HEK293 (cell line): ENCODE measurements at regions not wholly inside any gene's neighbourhood (a gene's known extent, or its start where the extent isn't known, plus 50 kb on each side); places are given as distances from the start of the nearest gene placed in this dataset.

Source experiments
- CTCF ChIA-PET: fragments of 350-600 bp; formaldehyde crosslinking; extraction: SDS; loops from one replicate; lab custom pipeline; 2021; ENCODE audit warnings: antibody characterized with exemption; lab: Yijun Ruan, JAX
- POLR2A ChIA-PET: fragments of 300-600 bp; formaldehyde crosslinking; extraction: SDS; loops from one replicate; lab custom pipeline; 2020; ENCODE audit warnings: antibody characterized with exemption, inconsistent platforms; lab: Yijun Ruan, JAX
- H3K27ac ChIP-seq: fragments of 200-500 bp; sonication (Bioruptor generic); 2 replicates; pipeline ENCODE4 v1.5.1; 2014; ENCODE audit warnings: low read depth, low read length, control low read depth, inconsistent platforms; ENCODE audit errors: extremely low read depth
- H3K36me3 ChIP-seq, 2 experiments: fragments of 200-500 bp in 1 of 2; sonication (Bioruptor generic) in 1 of 2; 1 replicate in 1 of 2; 2 replicates in 1 of 2; pipeline ENCODE4 v1.5.1; 2014 to 2017; ENCODE audit warnings: inconsistent platforms in 2 of 2, low read length in 2 of 2; ENCODE audit not compliant: control insufficient read depth in 2 of 2, insufficient read depth in 1 of 2
- H3K4me1 ChIP-seq: fragments of 200-500 bp; sonication (Bioruptor generic); 2 replicates; pipeline ENCODE4 v1.5.1; 2014; ENCODE audit warnings: mild to moderate bottlenecking, low read length, inconsistent platforms; ENCODE audit not compliant: control insufficient read depth, insufficient read depth
- H3K4me3 ChIP-seq: 2 replicates; pipeline ENCODE4 v1.5.1; 2011; ENCODE audit warnings: low read depth, mild to moderate bottlenecking, control low read depth, low read length, moderate library complexity
- H3K9me3 ChIP-seq: fragments of 200-500 bp; sonication (Bioruptor generic); 2 replicates; pipeline ENCODE4 v1.5.1; 2014; ENCODE audit warnings: low read depth, low read length, inconsistent platforms; ENCODE audit not compliant: control insufficient read depth, insufficient read depth
- FEZF1 ChIP-seq: fragments of 450-650 bp; formaldehyde crosslinking; IDR thresholded peaks from 2 replicates; pipeline ENCODE4 v1.5.1; 2016; ENCODE audit warnings: missing biosample characterization, missing genetic modification characterization
- IKZF3 ChIP-seq: fragments of 450-650 bp; IDR thresholded peaks from 2 replicates; pipeline ENCODE4 v1.5.0; 2018; ENCODE audit warnings: missing biosample characterization, mild to moderate bottlenecking, missing genetic modification characterization, moderate library complexity
- ZBTB17 ChIP-seq: fragments of 450-650 bp; formaldehyde crosslinking; IDR thresholded peaks from 2 replicates; pipeline ENCODE4 v1.5.1; 2016; ENCODE audit warnings: missing biosample characterization, missing genetic modification characterization
- ZFP69B ChIP-seq: fragments of 450-650 bp; formaldehyde crosslinking; IDR thresholded peaks from 2 replicates; pipeline ENCODE4 v1.5.1; 2016; ENCODE audit warnings: missing biosample characterization, missing genetic modification characterization
- ZIC2 ChIP-seq: fragments of 450-650 bp; formaldehyde crosslinking; IDR thresholded peaks from 2 replicates; pipeline ENCODE4 v1.5.1; 2016; ENCODE audit warnings: missing biosample characterization, missing genetic modification characterization
- ZNF146 ChIP-seq: fragments of 450-650 bp; formaldehyde crosslinking; IDR thresholded peaks from 2 replicates; pipeline ENCODE4 v1.5.1; 2016; ENCODE audit warnings: missing biosample characterization, missing genetic modification characterization
- ZNF214 ChIP-seq: fragments of 450-650 bp; formaldehyde crosslinking; IDR thresholded peaks from 2 replicates; pipeline ENCODE4 v1.5.1; 2017; ENCODE audit warnings: missing biosample characterization, mild to moderate bottlenecking, missing genetic modification characterization, borderline replicate concordance
- ZNF292 ChIP-seq: fragments of 450-650 bp; formaldehyde crosslinking; IDR thresholded peaks from 2 replicates; pipeline ENCODE4 v1.5.1; 2016; ENCODE audit warnings: low read depth, missing biosample characterization, missing genetic modification characterization, borderline replicate concordance
- ZNF335 ChIP-seq: fragments of 450-650 bp; formaldehyde crosslinking; conservative IDR thresholded peaks from 2 replicates; pipeline ENCODE4 v1.5.1; 2016; ENCODE audit warnings: missing biosample characterization, missing genetic modification characterization
- ZNF37A ChIP-seq: fragments of 450-650 bp; IDR thresholded peaks from 2 replicates; pipeline ENCODE4 v1.5.1; 2018; ENCODE audit warnings: missing biosample characterization, missing genetic modification characterization
- ZNF600 ChIP-seq: fragments of 450-650 bp; formaldehyde crosslinking; IDR thresholded peaks from 2 replicates; pipeline ENCODE4 v1.5.1; 2016; ENCODE audit warnings: missing biosample characterization, missing genetic modification characterization
- ZNF610 ChIP-seq: fragments of 450-650 bp; formaldehyde crosslinking; IDR thresholded peaks from 2 replicates; pipeline ENCODE4 v1.5.1; 2016; ENCODE audit warnings: missing biosample characterization, missing genetic modification characterization, borderline replicate concordance
- ZNF785 ChIP-seq: fragments of 450-650 bp; formaldehyde crosslinking; IDR thresholded peaks from 2 replicates; pipeline ENCODE4 v1.5.1; 2016; ENCODE audit warnings: missing biosample characterization, missing genetic modification characterization
- ZNF830 ChIP-seq: fragments of 450-650 bp; IDR thresholded peaks from 2 replicates; pipeline ENCODE4 v1.5.0; 2018; ENCODE audit warnings: missing biosample characterization, missing genetic modification characterization, low read depth, mild to moderate bottlenecking, moderate library complexity
- ZNF843 ChIP-seq: fragments of 450-650 bp; formaldehyde crosslinking; IDR thresholded peaks from 2 replicates; pipeline ENCODE4 v1.5.1; 2016; ENCODE audit warnings: missing biosample characterization, missing genetic modification characterization
- ZSCAN30 ChIP-seq: fragments of 450-650 bp; IDR thresholded peaks from 2 replicates; pipeline ENCODE4 v1.5.1; 2018; ENCODE audit warnings: missing biosample characterization, mild to moderate bottlenecking, missing genetic modification characterization, moderate library complexity
- ZXDB ChIP-seq: fragments of 450-650 bp; formaldehyde crosslinking; IDR thresholded peaks from 2 replicates; pipeline ENCODE4 v1.5.1; 2016; ENCODE audit warnings: missing biosample characterization, missing genetic modification characterization
- TF ChIP-seq, protein P1 (sequence below): fragments of 450-650 bp; formaldehyde crosslinking; IDR thresholded peaks from 2 replicates; pipeline ENCODE4 v1.5.1; 2016; ENCODE audit warnings: missing biosample characterization, missing genetic modification characterization, borderline replicate concordance
- TF ChIP-seq, protein P2 (sequence below): fragments of 450-650 bp; formaldehyde crosslinking; IDR thresholded peaks from 2 replicates; pipeline ENCODE4 v1.5.1; 2016; ENCODE audit warnings: missing biosample characterization, missing genetic modification characterization
- TF ChIP-seq, protein P3 (sequence below): fragments of 450-650 bp; formaldehyde crosslinking; conservative IDR thresholded peaks from 2 replicates; pipeline ENCODE4 v1.5.1; 2016; ENCODE audit warnings: low read depth, missing biosample characterization, missing genetic modification characterization
- TF ChIP-seq, protein P4 (sequence below): fragments of 450-650 bp; formaldehyde crosslinking; IDR thresholded peaks from 2 replicates; pipeline ENCODE4 v1.5.1; 2016; ENCODE audit warnings: missing biosample characterization, missing genetic modification characterization
- TF ChIP-seq, protein P5 (sequence below): fragments of 450-650 bp; formaldehyde crosslinking; IDR thresholded peaks from 2 replicates; pipeline ENCODE4 v1.5.1; 2016; ENCODE audit warnings: missing biosample characterization, missing genetic modification characterization

DNA sequence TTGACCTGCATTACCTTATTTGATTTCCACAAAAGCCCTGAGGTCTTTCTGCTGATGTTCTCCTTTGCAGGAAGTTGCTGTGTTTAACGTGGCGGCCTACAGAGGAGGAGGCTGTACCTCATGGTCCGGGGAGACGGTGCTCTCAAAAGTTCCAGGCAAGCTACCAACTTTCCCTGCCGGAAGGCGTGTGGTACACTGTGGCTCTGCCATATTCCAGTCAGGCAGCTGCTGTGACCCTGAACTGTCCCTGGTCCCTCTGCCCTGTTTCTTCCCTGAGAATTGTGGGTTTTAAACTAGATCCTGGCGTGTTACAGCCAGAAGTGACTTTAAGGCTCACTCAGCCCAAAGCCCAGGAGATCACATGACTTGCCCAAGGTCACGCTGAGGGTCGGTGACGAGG is 139.2 kb downstream of the TEX36 start:
- POLR2A ChIA-PET: no interaction called here

DNA sequence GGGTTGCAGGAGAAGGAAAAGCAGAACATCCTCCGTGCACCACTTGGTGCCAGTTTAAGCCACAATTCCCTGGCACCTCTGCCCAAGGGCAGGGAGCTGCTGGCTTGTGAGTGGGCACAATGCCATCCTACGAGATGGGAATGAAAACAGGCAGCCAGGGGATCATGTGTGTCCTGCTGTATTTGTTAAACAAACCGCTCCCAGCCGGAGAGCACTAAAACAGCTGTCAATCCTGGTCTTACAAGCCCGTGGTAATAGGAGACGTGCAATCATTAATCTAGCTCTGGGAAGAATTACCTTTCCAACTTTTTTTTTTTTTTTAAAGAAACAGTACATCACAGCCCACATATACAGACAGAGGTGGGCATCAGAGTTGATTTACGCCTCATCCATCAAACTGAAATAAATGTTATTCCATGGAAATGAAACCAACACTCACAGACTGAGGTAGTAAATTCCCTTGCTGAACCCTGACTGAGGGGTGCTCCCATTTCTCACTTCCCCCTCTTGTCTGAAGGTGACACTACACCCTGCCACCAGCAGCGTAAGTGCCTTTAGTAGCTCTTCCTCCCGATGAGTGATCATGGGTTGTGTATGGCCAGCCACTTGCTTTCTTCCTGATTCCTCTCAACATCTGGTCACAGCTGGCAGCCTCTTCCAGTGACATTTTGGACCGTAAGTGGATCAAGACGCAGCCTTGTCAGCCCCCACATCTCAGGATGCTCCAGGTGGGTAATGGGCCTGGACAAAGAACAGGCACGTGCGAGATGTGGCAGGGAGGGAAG is 143.8 kb downstream of the TEX36 start:
- CTCF ChIA-PET: interaction anchor here (0.6 to 0.8 kb wide), 3 partner anchors 16 to 579 kb away, joined by 3 read pairs; no protein-coding TSS in a partner anchor
- Histone ChIP-seq H3K36me3 (no peaks in the 10 kb centered on the region), H3K4me3 (no peak overlapping the region), H3K4me1 (peaks cover 4% of the 10 kb centered on the region), H3K27ac (no peak overlapping the region), H3K9me3 (no peaks in the 10 kb centered on the region)
- POLR2A ChIA-PET: no interaction called here
- peak; percentile 26; the same call in 1 of the 2 replicates for TF ChIP-seq ZIC2 (tag by site-specific recombination)
- TF ChIP-seq, protein P1, sequence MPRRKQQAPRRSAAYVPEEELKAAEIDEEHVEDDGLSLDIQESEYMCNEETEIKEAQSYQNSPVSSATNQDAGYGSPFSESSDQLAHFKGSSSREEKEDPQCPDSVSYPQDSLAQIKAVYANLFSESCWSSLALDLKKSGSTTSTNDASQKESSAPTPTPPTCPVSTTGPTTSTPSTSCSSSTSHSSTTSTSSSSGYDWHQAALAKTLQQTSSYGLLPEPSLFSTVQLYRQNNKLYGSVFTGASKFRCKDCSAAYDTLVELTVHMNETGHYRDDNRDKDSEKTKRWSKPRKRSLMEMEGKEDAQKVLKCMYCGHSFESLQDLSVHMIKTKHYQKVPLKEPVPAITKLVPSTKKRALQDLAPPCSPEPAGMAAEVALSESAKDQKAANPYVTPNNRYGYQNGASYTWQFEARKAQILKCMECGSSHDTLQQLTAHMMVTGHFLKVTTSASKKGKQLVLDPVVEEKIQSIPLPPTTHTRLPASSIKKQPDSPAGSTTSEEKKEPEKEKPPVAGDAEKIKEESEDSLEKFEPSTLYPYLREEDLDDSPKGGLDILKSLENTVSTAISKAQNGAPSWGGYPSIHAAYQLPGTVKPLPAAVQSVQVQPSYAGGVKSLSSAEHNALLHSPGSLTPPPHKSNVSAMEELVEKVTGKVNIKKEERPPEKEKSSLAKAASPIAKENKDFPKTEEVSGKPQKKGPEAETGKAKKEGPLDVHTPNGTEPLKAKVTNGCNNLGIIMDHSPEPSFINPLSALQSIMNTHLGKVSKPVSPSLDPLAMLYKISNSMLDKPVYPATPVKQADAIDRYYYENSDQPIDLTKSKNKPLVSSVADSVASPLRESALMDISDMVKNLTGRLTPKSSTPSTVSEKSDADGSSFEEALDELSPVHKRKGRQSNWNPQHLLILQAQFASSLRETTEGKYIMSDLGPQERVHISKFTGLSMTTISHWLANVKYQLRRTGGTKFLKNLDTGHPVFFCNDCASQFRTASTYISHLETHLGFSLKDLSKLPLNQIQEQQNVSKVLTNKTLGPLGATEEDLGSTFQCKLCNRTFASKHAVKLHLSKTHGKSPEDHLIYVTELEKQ (tag by site-specific recombination): peak; percentile 25; the same call in 1 of the 2 replicates
- TF ChIP-seq ZNF600: 0 out of 2 replicates have a peak, but pooled peaks have one; percentile 16
- TF ChIP-seq ZNF610: 0 out of 2 replicates have a peak, but pooled peaks have one; percentile 58
- no peak for TF ChIP-seq ZNF146
- 0 out of 2 replicates have a peak, but pooled peaks have one; percentile 48 for TF ChIP-seq IKZF3 (tag by site-specific recombination)
- TF ChIP-seq FEZF1 (tag by site-specific recombination): peak; percentile 20; the same call in 1 of the 2 replicates
- TF ChIP-seq ZNF335: 0 out of 2 replicates have a peak, but pooled peaks have one; percentile 22
- TF ChIP-seq ZSCAN30 (tag by site-specific recombination): 0 out of 2 replicates have a peak, but pooled peaks have one; percentile 26
- peak; percentile 22; the same call in 1 of the 2 replicates for TF ChIP-seq ZXDB
- TF ChIP-seq, protein P2, sequence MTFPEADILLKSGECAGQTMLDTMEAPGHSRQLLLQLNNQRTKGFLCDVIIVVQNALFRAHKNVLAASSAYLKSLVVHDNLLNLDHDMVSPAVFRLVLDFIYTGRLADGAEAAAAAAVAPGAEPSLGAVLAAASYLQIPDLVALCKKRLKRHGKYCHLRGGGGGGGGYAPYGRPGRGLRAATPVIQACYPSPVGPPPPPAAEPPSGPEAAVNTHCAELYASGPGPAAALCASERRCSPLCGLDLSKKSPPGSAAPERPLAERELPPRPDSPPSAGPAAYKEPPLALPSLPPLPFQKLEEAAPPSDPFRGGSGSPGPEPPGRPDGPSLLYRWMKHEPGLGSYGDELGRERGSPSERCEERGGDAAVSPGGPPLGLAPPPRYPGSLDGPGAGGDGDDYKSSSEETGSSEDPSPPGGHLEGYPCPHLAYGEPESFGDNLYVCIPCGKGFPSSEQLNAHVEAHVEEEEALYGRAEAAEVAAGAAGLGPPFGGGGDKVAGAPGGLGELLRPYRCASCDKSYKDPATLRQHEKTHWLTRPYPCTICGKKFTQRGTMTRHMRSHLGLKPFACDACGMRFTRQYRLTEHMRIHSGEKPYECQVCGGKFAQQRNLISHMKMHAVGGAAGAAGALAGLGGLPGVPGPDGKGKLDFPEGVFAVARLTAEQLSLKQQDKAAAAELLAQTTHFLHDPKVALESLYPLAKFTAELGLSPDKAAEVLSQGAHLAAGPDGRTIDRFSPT (tag by site-specific recombination): peak; percentile 65; the same call in 1 of the 2 replicates
- TF ChIP-seq, protein P3, sequence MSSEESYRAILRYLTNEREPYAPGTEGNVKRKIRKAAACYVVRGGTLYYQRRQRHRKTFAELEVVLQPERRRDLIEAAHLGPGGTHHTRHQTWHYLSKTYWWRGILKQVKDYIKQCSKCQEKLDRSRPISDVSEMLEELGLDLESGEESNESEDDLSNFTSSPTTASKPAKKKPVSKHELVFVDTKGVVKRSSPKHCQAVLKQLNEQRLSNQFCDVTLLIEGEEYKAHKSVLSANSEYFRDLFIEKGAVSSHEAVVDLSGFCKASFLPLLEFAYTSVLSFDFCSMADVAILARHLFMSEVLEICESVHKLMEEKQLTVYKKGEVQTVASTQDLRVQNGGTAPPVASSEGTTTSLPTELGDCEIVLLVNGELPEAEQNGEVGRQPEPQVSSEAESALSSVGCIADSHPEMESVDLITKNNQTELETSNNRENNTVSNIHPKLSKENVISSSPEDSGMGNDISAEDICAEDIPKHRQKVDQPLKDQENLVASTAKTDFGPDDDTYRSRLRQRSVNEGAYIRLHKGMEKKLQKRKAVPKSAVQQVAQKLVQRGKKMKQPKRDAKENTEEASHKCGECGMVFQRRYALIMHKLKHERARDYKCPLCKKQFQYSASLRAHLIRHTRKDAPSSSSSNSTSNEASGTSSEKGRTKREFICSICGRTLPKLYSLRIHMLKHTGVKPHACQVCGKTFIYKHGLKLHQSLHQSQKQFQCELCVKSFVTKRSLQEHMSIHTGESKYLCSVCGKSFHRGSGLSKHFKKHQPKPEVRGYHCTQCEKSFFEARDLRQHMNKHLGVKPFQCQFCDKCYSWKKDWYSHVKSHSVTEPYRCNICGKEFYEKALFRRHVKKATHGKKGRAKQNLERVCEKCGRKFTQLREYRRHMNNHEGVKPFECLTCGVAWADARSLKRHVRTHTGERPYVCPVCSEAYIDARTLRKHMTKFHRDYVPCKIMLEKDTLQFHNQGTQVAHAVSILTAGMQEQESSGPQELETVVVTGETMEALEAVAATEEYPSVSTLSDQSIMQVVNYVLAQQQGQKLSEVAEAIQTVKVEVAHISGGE (tag by site-specific recombination): peak; percentile 25; the same call in 1 of the 2 replicates
- TF ChIP-seq, protein P4, sequence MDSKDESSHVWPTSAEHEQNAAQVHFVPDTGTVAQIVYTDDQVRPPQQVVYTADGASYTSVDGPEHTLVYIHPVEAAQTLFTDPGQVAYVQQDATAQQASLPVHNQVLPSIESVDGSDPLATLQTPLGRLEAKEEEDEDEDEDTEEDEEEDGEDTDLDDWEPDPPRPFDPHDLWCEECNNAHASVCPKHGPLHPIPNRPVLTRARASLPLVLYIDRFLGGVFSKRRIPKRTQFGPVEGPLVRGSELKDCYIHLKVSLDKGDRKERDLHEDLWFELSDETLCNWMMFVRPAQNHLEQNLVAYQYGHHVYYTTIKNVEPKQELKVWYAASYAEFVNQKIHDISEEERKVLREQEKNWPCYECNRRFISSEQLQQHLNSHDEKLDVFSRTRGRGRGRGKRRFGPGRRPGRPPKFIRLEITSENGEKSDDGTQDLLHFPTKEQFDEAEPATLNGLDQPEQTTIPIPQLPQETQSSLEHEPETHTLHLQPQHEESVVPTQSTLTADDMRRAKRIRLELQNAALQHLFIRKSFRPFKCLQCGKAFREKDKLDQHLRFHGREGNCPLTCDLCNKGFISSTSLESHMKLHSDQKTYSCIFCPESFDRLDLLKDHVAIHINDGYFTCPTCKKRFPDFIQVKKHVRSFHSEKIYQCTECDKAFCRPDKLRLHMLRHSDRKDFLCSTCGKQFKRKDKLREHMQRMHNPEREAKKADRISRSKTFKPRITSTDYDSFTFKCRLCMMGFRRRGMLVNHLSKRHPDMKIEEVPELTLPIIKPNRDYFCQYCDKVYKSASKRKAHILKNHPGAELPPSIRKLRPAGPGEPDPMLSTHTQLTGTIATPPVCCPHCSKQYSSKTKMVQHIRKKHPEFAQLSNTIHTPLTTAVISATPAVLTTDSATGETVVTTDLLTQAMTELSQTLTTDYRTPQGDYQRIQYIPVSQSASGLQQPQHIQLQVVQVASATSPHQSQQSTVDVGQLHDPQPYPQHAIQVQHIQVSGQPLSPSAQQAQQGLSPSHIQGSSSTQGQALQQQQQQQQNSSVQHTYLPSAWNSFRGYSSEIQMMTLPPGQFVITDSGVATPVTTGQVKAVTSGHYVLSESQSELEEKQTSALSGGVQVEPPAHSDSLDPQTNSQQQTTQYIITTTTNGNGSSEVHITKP: peak; percentile 75
- no peak for TF ChIP-seq ZFP69B
- TF ChIP-seq ZNF37A (tag by site-specific recombination): no peak

More for the DNA sequence above, 139.2 kb downstream of the TEX36 start:
- H3K36me3 ChIP-seq: no peaks in the 10 kb centered on the region
- no peaks in the 10 kb centered on the region for H3K9me3 ChIP-seq
- peaks cover 1% of the 10 kb centered on the region for H3K4me1 ChIP-seq
- no peak overlapping the region for H3K27ac ChIP-seq
- CTCF ChIA-PET: no interaction called here
- no peak for TF ChIP-seq ZNF214 (tag by site-specific recombination)
- TF ChIP-seq ZNF843 (tag by site-specific recombination): no peak
- TF ChIP-seq ZNF785 (tag by site-specific recombination): no peak
- TF ChIP-seq, protein P5, sequence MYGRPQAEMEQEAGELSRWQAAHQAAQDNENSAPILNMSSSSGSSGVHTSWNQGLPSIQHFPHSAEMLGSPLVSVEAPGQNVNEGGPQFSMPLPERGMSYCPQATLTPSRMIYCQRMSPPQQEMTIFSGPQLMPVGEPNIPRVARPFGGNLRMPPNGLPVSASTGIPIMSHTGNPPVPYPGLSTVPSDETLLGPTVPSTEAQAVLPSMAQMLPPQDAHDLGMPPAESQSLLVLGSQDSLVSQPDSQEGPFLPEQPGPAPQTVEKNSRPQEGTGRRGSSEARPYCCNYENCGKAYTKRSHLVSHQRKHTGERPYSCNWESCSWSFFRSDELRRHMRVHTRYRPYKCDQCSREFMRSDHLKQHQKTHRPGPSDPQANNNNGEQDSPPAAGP (tag by site-specific recombination): no peak
- TF ChIP-seq ZBTB17 (tag by site-specific recombination): no peak
- no peak for TF ChIP-seq ZNF292 (tag by site-specific recombination)
- TF ChIP-seq ZNF830 (tag by site-specific recombination): no peak
- H3K4me3 ChIP-seq: no peak overlapping the region
